Neural cell (in vitro differentiated cells): ENCODE measurements at regions not wholly inside any gene's neighbourhood (a gene's known extent, or its start where the extent isn't known, plus 50 kb on each side); places are given as distances from the start of the nearest gene placed in this dataset.

Experiments
- CTCF ChIP-seq: fragments of 450-650 bp; IDR thresholded peaks from 2 replicates; pipeline ENCODE4 v1.5.1; 2014; ENCODE audit warnings: antibody characterized with exemption, mild to moderate bottlenecking, moderate library complexity; ENCODE audit not compliant: poor library complexity, severe bottlenecking
- EP300 ChIP-seq: fragments of 450-650 bp; conservative IDR thresholded peaks from 2 replicates; pipeline ENCODE4 v1.6.1; 2014; ENCODE audit warnings: antibody characterized with exemption, mild to moderate bottlenecking, moderate library complexity; ENCODE audit not compliant: poor library complexity, severe bottlenecking
- EZH2 ChIP-seq: fragments of 200-600, 300-800 bp; shearing (Covaris generic), sonication (generic); IDR thresholded peaks from 2 replicates; pipeline ENCODE4 v1.6.1; 2014; ENCODE audit warnings: antibody characterized with exemption, low read length, borderline replicate concordance, mild to moderate bottlenecking; ENCODE audit not compliant: insufficient read depth, poor library complexity, severe bottlenecking
- MXI1 ChIP-seq: fragments of 450-650 bp; conservative IDR thresholded peaks from 2 replicates; pipeline ENCODE4 v1.6.1; 2014; ENCODE audit warnings: antibody characterized with exemption, mild to moderate bottlenecking; ENCODE audit not compliant: poor library complexity, severe bottlenecking
- POLR2AphosphoS5 ChIP-seq: IDR thresholded peaks from 2 replicates; pipeline ENCODE4 v1.6.1; 2012
- RAD21 ChIP-seq: fragments of 450-650 bp; conservative IDR thresholded peaks from 2 replicates; pipeline ENCODE4 v1.6.1; 2014; ENCODE audit warnings: antibody characterized with exemption, mild to moderate bottlenecking, moderate library complexity
- SMC3 ChIP-seq: fragments of 450-650 bp; conservative IDR thresholded peaks from 2 replicates; pipeline ENCODE4 v1.6.1; 2014; ENCODE audit warnings: antibody characterized with exemption, mild to moderate bottlenecking, moderate library complexity; ENCODE audit not compliant: poor library complexity
- TAF1 ChIP-seq: IDR thresholded peaks from 2 replicates; pipeline ENCODE4 v1.6.1; 2012; ENCODE audit warnings: low read depth
- TF ChIP-seq, protein P1 (sequence below): IDR thresholded peaks from 2 replicates; pipeline ENCODE4 v1.6.1; 2012; ENCODE audit warnings: borderline replicate concordance

- TF ChIP-seq CTCF = no peak
- no peak for TF ChIP-seq EZH2
- TF ChIP-seq EP300 = no peak
- TF ChIP-seq, protein P1, sequence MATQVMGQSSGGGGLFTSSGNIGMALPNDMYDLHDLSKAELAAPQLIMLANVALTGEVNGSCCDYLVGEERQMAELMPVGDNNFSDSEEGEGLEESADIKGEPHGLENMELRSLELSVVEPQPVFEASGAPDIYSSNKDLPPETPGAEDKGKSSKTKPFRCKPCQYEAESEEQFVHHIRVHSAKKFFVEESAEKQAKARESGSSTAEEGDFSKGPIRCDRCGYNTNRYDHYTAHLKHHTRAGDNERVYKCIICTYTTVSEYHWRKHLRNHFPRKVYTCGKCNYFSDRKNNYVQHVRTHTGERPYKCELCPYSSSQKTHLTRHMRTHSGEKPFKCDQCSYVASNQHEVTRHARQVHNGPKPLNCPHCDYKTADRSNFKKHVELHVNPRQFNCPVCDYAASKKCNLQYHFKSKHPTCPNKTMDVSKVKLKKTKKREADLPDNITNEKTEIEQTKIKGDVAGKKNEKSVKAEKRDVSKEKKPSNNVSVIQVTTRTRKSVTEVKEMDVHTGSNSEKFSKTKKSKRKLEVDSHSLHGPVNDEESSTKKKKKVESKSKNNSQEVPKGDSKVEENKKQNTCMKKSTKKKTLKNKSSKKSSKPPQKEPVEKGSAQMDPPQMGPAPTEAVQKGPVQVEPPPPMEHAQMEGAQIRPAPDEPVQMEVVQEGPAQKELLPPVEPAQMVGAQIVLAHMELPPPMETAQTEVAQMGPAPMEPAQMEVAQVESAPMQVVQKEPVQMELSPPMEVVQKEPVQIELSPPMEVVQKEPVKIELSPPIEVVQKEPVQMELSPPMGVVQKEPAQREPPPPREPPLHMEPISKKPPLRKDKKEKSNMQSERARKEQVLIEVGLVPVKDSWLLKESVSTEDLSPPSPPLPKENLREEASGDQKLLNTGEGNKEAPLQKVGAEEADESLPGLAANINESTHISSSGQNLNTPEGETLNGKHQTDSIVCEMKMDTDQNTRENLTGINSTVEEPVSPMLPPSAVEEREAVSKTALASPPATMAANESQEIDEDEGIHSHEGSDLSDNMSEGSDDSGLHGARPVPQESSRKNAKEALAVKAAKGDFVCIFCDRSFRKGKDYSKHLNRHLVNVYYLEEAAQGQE = no peak
- no peak for TF ChIP-seq RAD21
- no peak for TF ChIP-seq POLR2AphosphoS5
- no peak for TF ChIP-seq TAF1
- TF ChIP-seq MXI1 = no peak
- no peak for TF ChIP-seq SMC3
These were observed 71.4 kb downstream of the BOD1L2 start for GRCh38 chr18:57218281-57218680.
